Activated T-cell treated with anti-CD3 and anti-CD28 coated beads for 4 hours (primary cell): ENCODE measurements at regions not wholly inside any gene's neighbourhood (a gene's known extent, or its start where the extent isn't known, plus 50 kb on each side); places are given as distances from the start of the nearest gene placed in this dataset.
"Not testable (repeated sequence)": the region's sequence is repeated elsewhere in the genome, so short reads cannot be mapped to it uniquely, and the experiment has no call there.

Experiments
- DNase-seq: peaks from one replicate; pipeline ENCODE4 v3.0.0-alpha.2; 2020

DNA sequence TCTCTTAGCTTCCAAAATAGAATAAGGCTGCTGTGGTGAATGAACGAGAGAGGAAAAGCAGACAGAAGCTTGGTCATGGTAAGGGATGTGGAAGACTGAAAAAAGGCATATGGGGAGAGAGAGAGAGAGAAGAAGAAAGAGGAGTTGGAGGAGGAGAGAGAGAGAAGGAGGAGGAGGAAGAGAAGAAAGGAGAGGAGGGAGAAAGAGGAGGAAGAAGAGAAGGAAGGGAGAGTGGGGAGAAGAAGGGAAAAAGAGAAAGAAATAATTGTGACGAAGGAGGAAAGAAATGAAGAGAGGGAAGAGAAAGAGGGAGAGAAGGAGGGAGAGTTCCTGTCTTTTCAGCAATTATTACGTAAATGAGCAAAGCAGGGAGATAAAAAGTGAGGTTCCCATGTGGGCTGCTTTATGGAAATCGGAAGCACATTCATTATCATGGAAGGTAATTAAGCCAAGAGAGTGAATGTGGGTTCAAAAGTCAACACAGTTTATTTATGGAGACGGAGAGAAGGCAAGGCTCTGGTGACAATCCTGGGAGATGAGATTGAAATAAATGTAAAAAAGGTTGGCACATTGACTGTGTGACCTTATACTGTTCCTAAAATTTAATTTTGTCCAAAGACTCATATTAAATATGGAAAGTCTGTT, 611.2 kb downstream of the KIF4B start:
- no peak for DNase-seq

DNA sequence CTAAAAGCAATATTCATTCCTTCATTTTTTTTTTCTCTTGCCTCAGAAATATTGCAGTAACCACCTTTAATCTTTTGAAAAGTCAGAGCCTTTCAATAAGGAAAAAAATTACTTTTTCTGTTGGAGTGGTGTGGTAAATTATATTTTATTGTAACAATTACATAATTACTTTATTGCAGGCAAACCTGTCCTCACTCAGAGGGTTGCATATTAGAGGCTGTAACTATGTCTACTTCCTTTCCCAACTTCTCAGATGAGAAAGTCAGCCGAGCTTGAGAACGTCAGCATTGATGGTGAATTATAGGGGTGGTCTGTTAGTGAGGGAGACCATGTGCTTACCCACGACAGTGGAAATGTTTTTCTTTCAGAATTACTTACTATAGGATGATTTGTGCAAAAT, 611.8 kb downstream of the KIF4B start:
- no peak for DNase-seq

DNA sequence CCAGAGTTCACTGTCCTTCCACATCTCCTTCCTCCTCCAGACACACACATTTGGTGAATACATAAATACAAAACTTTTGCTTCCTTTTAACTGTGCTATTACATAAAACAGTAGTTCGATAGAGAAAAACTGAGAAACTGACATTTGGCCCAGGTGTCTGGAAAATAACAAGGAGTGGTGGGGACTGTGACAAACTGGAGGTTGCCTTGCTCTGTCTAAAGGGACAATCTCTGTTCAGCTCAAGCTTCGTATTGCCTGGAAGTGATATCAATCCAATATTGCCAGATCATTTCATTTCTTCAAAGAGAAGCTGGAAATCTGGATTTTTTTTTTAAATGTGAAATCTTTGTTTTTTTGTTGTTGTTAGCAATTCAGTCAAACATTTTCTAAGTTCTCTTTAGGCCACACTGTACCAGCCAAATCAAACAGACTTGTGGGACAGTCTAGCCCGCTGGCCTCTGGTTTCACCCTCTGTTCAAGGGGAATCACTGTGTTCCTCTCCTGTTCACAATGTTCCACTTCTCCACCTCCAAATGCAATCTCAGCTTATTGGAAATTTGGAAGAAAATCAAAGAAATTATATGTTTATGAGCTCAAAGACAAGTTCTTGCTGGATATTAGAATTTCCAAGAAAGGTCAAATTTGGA, 612.5 kb downstream of the KIF4B start:
- no peak for DNase-seq

DNA sequence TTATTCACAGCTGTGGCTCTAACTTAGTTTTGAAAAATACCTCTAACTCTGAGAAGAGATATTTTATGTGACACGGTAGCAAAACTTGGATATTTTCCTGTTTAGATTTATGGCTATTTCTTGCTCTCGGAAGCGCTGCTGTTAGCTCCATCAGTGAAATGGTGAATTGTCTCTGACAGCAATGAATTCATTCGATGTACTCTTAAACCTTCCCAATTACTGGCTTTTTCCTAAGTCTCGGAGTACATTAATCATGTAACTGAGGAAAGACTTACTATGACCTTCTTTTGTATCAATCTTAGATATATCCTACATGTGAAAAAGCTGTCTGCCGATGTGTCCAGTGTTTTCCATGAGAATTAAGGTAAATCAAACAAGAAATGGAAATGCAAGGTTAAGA, 613.0 kb downstream of the KIF4B start:
- no peak for DNase-seq

DNA sequence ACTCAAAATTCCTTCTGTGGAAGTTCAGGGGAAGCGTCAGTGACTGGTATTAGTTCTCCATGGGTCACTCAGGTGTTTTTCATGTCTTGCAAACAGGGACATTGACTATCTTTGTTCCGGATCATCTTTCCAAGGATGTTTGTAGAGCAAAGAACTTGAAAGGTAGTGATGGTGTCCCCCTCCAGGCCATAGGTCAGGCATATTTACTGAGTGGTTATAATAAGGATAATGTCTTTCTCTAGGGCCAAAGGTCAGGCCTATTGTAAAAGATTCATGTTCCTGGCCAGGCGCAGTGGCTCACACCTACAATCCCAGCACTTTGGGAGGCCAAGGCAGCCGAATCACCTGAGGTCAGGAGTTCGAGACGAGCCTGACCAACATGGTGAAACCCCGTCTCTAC, 614.8 kb downstream of the KIF4B start:
- no peak for DNase-seq

DNA sequence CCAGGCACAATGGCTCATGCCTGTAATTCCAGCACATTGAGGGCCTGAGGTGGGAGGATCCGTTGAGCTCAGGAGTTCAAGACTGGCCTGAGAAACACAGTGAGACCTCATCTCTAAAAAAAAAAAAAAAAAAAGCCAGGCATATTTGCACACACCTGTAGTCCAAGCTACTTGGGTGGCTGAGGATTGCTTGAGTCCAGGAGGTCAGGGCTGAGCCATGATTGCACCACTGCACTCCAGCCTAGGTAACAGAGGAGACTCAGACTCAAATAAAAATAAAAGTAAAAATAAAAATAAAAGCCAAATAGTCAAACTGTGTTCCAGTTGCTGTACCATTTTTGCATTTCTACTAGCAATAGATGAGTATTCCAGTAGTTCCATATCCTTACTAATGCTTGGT, 616.0 kb downstream of the KIF4B start:
- DNase-seq = no peak

DNA sequence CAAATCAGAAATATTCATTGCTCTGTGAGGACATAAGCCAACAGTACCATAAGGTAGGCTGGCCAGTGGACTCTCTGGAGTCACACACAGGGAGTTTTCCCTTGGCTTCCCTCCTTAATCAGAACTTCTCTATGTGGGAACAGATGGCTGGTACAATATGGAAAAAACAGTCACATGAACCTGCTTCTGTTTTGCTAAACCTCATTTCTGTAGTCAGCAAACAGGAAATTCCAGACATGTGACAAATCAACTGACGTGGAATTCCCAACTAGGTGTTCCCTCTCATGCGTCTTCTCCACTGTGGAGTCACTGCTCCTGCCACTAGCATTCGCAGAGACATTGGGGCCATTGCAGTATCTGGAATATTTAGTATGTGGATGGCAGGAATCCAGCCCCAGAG, 617.6 kb downstream of the KIF4B start:
- no peak for DNase-seq

DNA sequence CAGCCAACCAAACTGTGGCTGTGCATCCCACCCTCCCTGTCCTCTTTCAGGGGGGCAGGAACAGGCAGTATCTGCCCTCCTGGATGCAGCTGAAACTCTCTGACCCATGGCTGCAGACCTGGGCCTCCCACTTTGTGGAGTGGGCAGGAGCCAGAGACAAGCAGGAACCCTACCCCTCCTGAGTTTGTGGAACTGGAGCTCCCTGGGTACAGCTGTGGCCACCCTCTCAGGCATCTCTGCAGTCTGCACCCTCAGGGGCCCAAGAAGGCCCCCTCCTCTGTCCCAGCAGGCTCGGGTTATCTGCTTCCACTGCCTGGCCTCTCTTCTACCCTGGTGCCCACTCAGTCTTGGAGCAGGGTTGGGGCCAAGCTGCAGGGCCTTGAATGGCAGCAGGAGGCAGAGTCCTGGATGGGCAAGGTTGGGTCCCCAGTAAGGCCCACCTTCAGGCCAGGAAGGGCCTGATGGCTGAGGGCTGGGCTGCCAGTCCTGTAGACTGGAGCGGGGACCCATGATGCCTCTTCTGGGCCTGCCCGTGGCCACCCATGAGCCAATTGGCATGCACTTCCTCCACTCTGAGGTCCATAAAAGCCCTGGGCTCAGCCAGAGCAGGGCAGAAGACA, 619.9 kb downstream of the KIF4B start:
- DNase-seq = no peak

DNA sequence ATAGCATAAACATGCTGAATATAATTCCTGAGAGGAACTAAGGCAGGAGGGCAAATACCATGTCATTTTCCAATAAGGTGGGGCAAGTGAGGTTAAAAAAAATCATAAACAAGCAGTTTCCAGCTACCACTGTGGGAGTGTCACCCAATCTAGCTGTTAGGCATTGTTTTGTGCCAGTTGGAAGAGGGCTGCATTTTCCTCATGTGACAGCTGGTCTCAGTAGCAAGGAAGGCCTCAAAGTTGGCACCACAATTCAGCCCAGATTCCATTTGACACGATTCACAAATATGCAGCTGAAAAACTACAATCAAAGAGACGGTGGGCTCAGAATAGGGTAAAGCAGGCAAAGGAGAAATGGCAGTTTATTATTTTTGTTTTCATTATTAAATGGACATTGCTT, 636.1 kb downstream of the KIF4B start:
- no peak for DNase-seq

DNA sequence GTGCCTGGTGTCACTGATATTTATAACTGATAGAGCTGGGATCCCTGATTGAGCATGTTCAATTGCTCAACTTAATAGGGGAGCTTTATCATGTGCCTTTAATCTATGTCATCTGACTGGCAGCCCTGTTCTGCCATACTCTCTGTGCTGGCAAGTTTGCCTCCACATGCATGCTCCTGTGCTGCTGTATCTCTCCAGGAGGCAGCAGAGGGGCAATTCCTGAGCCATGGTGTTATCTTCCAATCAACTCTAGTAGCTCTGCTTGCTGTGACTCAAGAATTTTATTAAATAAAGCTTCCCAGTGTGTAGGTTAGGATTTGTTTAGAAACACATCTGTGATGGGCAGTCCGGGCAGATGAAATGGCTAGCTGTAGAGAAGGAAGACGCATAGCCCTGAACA, 642.0 kb downstream of the KIF4B start:
- no peak for DNase-seq

DNA sequence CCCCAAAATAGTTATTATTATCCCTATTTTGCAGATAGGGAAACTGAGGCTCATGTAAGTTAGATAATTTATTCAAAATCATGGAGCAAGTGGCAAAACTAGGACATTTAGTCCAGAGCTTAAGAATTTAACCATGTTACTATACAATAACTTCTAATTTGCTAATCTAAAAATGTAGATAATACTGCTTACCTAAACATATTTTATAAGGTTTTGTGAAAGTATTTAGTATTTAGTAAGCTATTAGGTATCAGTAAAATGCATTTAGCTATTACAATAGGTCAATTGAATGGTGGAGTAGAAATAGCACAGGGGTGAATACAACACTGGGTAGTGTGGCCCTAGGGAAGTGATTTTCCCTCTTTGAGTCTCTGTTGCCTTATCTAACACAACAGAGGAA, 648.3 kb downstream of the KIF4B start:
- DNase-seq = no peak

DNA sequence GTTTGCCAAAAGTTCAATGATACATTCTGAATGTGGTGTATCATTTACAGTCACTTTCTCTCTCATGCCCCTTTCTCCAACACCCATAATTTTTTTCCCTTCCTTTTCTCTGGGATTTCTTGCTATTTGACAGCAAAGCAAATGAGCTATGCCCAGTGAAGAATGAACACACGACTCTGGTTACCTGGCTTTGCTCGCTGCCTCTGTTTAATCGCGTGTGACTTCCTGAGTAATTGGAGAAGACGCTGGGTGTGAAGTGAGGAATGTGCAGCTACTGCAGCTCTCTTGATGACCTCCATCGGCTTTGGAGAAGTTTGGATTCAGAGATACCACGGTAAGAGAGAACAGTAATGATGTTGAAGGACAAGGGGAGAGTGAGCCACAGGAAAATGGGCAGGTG, 651.8 kb downstream of the KIF4B start:
- no peak for DNase-seq

DNA sequence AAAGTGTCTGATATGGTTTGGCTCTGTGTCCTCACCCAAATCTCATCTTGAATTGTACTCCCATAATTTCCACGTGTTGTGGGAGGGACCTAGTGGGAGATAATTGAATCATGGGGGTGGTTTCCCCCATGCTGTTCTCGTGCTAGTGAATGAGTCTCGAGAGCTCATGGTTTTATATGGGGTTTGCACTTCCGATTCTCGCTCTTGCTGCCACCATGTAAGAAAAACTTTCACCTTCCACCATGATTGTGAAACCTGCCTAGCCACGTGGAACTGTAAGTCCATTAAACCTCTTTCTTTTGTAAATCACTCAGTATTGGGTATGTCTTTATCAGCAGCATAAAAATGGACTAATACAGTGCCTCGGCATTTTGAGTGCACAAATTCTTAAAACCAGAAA, 655.0 kb upstream of the SGCD start:
- DNase-seq = not testable (repeated sequence)

DNA sequence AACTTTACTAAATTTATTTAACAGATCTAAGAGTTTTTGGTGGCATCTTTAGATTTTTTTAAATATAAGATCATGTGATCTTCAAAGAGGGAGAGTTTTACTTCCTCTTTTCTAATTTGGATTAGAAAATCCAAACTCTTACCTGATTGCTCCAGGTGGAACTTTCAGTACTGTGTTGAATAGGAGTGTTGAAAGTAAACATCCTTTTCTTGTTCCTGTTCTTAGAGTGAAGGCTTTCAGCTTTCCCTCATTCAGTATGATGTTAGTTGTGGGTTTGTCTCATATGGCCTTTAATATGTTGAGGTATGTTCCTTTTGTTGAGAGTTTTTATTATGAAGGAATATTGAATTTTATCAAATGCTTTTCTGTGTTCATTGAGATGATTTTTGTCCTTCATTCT, 650.0 kb upstream of the SGCD start:
- no peak for DNase-seq

DNA sequence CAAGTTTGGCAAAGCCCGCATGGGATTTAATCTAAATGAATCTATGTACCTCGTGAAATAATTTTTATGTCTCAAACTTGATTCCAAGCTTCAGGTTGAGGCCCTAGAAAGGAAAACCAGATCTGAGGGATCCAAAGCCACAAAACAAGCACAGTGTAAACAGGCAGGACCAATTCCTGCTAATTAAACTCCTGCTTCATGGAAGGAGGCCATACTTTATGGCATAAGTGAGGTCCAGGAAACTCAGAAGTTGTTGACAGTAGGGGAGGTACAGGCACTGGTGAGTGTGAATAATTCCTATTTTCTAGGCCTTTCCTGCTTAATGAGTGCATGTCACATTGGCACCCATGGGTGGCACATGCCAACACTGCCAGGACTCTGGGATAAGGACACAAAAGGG, 648.6 kb upstream of the SGCD start:
- no peak for DNase-seq

DNA sequence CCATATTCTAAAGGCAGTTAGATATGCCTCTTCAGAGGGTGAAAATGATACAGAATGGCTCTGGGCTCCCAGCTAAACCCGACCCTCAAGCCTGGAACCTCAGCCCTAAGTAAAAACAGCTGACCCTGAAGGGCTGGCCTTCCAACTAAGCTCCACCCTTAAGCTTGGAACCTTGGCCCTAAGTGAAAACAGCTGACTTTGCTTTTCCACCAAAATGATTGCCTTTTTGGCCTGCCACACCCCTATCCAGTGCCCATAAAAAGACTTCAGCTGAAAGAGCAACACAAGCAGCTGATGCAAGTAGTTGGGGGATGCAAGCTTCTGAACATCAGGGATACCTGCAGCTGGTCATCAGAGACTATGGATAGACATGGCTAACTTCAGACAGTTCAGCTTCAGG, 647.4 kb upstream of the SGCD start:
- DNase-seq = no peak

DNA sequence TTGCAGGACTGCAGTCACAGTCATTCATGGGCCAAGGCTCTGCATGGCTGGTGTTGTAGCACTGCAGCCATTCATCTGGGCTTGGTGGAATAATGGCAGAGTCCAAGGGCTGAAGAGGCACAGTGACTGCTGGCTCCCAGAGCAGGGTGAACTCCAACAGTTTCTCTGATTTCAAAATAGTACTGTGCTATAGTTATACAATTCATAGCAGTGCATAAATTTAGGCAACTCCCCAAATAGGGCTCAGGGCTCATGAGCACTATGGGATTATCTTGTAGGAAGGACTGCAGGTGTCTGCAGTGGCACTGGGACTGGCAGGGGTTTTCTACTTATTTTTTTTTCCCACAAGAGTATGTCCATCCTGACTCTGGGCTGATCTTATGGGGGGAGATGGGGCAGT, 642.5 kb upstream of the SGCD start:
- DNase-seq = no peak

DNA sequence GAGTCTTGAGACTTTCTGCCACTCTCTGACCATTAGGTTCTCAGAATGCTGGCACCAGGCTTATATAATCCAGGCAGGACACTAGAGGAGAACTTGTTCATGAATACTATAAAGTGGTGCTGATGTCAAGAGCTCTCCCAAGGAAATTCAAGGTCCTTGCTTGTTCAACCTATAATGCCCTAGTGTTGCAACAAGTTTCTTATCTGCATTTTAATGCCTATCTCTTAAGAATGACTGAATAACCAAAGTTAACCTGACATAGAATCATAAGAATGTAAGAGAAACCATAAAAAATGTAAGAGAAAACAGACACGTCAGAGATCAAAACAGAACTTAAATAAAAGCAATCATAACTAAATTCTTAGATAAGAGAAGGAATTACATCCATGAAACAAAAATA, 640.8 kb upstream of the SGCD start:
- DNase-seq = no peak

DNA sequence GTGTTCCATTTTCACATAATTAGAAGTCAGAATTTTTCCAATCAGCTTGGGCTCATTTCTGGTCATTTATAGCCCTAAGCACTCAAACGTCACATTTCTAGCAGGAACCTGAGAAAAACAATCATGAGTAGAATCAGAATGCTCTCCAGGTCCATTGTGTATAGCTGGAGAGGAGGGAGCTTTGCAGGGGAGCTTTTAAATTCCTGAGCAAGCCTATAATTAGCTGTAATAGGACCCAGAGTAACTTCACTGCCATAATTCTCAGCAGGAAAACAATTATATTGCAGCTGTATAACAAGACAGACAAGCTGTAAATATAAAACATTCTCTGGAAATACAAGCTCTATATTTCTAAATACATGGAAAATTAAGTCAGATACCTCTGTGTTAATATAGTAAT, 637.6 kb upstream of the SGCD start:
- DNase-seq = no peak

DNA sequence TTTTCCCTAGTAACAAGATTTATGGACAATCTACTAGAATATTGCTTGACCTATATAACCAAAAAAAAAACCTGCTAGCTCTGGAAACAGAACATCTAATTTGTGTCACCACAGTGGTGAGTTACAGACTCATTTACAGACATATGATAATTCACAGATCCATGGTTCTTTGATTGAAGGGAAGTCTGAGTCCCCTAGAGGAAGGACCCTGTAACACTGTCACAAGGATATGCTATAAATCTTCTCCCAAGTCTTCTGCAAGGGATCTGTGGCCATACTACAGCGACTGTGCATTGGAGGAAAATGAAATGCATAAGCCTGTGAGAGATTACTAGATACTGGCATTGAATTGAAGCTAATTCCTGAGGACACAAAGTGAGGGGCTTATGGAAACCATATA, 630.6 kb upstream of the SGCD start:
- DNase-seq = no peak

DNA sequence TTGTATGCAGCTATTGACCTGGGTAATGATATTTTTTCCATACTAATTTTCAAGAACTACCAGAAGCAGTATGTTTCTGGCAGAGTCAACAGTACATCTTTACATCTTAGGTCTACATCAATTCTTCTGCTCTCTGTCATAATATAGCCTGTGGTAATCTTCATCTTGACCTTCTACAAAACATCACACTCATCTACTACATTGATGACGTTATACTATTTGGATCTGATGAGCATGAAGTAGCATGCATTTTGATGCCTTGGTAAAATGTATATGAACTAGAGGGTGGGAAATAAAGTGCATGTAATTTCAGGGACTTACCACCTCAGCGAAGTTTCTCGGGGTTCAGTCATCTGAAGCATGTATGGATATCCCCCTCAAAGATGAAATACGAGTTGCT, 629.7 kb upstream of the SGCD start:
- DNase-seq = no peak

DNA sequence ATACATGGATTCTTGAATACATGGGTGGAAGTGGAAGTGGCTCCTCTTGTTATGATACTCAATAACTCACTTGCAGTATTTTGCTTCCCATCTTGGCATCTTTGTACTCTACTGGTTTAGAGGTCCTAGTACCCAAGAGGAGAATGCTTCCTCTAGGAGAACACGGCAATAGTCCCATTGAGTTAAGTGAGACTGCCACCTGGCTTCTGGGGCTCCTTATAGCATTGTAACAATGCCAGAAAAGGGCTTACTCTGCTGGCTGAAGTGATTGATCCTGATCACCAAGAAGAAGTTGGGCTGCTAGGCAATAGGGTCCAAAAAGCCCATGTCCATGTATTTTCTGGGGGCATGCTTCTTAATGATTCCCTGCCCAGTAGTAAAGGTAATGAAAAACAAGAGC, 627.6 kb upstream of the SGCD start:
- DNase-seq = no peak

DNA sequence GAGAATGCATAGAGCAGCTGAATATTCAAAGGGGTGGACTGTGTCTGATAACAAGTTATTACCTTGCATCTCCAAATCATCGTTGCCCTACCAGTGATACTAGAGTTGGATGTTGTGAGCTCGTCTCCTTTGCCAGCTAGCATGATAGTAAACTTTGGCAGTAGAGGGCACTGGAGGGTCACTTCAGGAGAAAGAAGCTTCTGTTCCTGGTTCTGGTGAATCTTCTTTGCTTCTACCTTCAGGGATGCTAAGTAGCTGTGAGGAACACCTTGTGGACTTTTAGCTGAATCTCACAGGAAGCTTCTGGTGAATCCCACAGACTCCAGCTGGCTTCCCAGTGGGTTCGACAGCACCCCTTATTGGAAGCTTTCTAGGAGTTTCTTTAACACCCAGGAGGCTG, 626.6 kb upstream of the SGCD start:
- DNase-seq = no peak

DNA sequence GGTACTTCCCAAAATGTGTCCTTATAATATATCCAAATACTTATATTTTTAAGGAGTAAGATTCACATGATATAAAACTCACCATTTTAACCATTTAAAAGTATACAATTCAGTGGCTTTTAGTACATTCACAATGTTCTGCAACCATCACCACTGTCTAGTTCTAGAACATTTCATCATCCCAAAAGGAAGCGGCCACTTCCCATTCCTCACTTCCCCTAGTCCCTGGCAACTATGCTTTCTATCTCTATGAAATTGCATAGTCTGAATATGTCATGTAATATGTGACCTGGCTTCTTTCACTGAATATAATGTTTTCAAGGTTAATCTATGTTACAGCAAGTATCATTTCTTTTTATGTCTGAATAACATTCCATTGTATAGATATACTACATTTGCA, 615.1 kb upstream of the SGCD start:
- DNase-seq = no peak

DNA sequence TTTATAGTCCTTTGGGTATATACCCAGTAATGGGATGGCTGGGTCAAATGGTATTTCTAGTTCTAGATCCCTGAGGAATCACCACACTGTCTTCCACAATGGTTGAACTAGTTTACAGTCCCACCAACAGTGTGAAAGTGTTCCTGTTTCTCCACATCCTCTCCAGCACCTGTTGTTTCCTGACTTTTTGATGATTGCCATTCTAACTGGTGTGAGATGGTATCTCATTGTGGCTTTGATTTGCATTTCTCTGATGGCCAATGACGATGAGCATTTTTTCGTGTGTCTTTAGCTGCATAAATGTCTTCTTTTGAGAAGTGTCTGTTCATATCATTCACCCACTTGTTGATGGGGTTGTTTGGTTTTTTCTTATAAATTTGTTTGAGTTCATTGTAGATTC, 612.5 kb upstream of the SGCD start:
- not testable (repeated sequence) for DNase-seq
